GM18502 (cell line): ENCODE measurements at regions not wholly inside any gene's neighbourhood (a gene's known extent, or its start where the extent isn't known, plus 50 kb on each side); places are given as distances from the start of the nearest gene placed in this dataset.

Experiments used
- ATAC-seq: cut with Tn5 transposase; IDR thresholded peaks from one replicate; pipeline ENCODE4 v1.9.1; 2021; ENCODE audit warnings: mild to moderate bottlenecking; ENCODE audit not compliant: unreplicated experiment, poor library complexity

- no peak for ATAC-seq
These were observed 56.5 kb upstream of the CCN2 start for GRCh38 chr6:132007474-132008190.

DNA sequence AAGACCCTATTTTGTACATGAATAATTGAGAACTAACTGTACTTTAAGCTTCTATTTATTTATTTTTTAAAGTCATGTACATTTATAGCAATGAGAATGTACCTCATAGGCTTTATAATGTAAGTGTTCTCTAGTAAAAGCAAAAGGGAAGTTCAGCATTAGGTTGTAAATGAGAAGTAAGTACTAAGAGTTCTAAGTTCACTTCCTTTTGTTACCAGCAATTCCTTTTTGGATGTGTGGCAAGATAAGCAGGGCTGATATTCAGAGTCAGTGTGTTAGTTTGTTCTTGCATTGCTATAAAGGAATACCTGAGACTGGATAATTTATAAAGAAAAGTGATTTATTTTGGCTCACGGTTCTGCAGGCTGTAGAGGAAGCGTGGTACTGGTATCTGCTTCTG is 54.0 kb upstream of the CCN2 start:
- ATAC-seq, result no peak

GRCh38 chr6:132004668-132005067 is 53.5 kb upstream of the CCN2 start:
- ATAC-seq, result no peak

DNA sequence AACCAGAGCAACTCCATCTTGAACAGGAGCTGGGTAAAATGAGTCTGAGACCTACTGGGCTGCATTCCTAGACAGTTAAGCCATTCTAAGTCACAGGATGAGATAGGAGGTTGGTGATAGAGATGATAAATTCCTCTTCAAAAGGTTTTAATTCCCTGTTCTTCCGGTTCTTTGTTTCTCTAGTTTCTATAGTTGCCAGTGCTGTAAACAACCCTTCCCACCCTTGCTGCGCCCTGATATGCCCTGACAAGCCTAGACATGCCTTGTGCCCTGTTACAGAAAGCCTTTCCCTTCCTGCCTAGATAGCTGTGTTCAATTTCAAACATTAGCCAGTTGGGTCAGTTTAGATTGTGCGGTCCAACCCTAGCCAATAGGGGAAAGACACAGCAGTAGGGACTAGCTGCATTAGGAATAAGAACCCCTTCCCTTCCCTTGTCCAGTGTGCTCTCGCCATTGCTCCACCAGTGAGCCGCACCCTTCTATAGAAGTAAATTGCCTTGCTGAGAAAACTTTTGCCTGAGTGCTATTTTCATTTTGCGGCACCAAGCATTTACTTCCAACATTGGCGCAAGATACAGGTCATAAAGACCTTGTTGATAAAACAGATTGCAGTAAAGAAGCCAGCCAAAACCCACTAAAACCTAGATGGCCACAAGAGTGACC is 52.5 kb upstream of the CCN2 start:
- ATAC-seq, result no peak
